GM12878 (cell line): ENCODE measurements at regions not wholly inside any gene's neighbourhood (a gene's known extent, or its start where the extent isn't known, plus 50 kb on each side); places are given as distances from the start of the nearest gene placed in this dataset.

Experiments used
- ATAC-seq: fragments of 200-7000 bp; cut with Tn5 transposase; 3 replicates; pipeline ENCODE4 v1.9.1; 2020; ENCODE audit warnings: mild to moderate bottlenecking, moderate library complexity
- BruUV-seq: library from RNA; stranded (reverse); fragments of 400-500 nt; replicated peaks from 2 replicates; lab custom pipeline; 2021; lab: Mats Ljungman, UMichigan
- CTCF ChIA-PET: fragments of 300-600 bp; sonication (Branson Sonifier 250); formaldehyde crosslinking; extraction: SDS; loops from one replicate; lab custom pipeline; 2021; ENCODE audit warnings: inconsistent platforms; lab: Yijun Ruan, JAX
- POLR2A ChIA-PET: fragments of 350-600 bp; formaldehyde crosslinking; extraction: SDS; loops from one replicate; lab custom pipeline; 2021; ENCODE audit warnings: inconsistent platforms; lab: Charles Lee
- RAD21 ChIA-PET: fragments of 300-600 bp; sonication (Branson Sonifier 250); formaldehyde crosslinking; loops from one replicate; lab custom pipeline; 2023; ENCODE audit warnings: antibody characterized with exemption; ENCODE audit not compliant: unreplicated experiment; lab: Charles Lee
- SMC1A ChIA-PET: fragments of 300-600 bp; sonication (Branson Sonifier 250); formaldehyde crosslinking; loops from one replicate; lab custom pipeline; 2023; ENCODE audit not compliant: unreplicated experiment, uncharacterized antibody; lab: Charles Lee
- DNase-seq: peaks from one replicate; pipeline ENCODE4 v3.0.0-alpha.2; 2011; ENCODE audit warnings: low read depth, low spot score
- FAIRE-seq: peaks from 3 replicates; lab custom pipeline; 2011; peaks lifted over from hg19 to GRCh38; lab: Jason Lieb, UNC
- H2AFZ ChIP-seq: 2 replicates; pipeline ENCODE4 v1.6.0; 2011; ENCODE audit warnings: low read depth, low read length, control low read depth; ENCODE audit not compliant: control insufficient read depth
- H3K27ac ChIP-seq: 2 replicates; pipeline ENCODE4 v1.5.1; 2011; ENCODE audit warnings: control low read depth; ENCODE audit not compliant: control insufficient read depth, insufficient read depth
- H3K27me3 ChIP-seq, 2 experiments: replicated peaks in 1 of 2; 2 replicates each; pipeline versions ENCODE4 v1.6.0 to v1.6.1; 2011; ENCODE audit warnings: low read length in 1 of 2; ENCODE audit not compliant: control insufficient read depth in 2 of 2, insufficient read depth in 2 of 2
- H3K36me3 ChIP-seq, 2 experiments: 2 replicates each; pipeline ENCODE4 v1.5.1; 2011; ENCODE audit warnings: low read length in 1 of 2; ENCODE audit not compliant: control insufficient read depth in 2 of 2, insufficient read depth in 2 of 2
- H3K4me1 ChIP-seq: 2 replicates; pipeline ENCODE4 v1.6.1; 2011; ENCODE audit warnings: mild to moderate bottlenecking, low read length, moderate library complexity, mixed read lengths; ENCODE audit not compliant: control insufficient read depth, insufficient read depth
- H3K4me2 ChIP-seq: 2 replicates; pipeline ENCODE4 v1.6.0; 2011; ENCODE audit warnings: control low read depth; ENCODE audit not compliant: control insufficient read depth, insufficient read depth
- H3K4me3 ChIP-seq: fragments of 200-600 bp; sonication (generic); 2 replicates; pipeline ENCODE4 v1.5.1; 2016
- H3K79me2 ChIP-seq: 2 replicates; pipeline ENCODE4 v1.6.0; 2011; ENCODE audit warnings: low read length; ENCODE audit not compliant: control insufficient read depth, insufficient read depth
- H3K9ac ChIP-seq: 2 replicates; pipeline ENCODE4 v1.8.0; 2011; ENCODE audit warnings: low read length, control low read depth, mixed read lengths; ENCODE audit not compliant: control insufficient read depth, insufficient read depth
- H3K9me3 ChIP-seq: replicated peaks from 3 replicates; pipeline ENCODE4 v1.5.1; 2011; ENCODE audit warnings: mild to moderate bottlenecking, low read length; ENCODE audit not compliant: control insufficient read depth, insufficient read depth
- H4K20me1 ChIP-seq: 2 replicates; pipeline ENCODE4 v1.6.0; 2011; ENCODE audit not compliant: control insufficient read depth, insufficient read depth
- BMI1 ChIP-seq: fragments of 450-650 bp; IDR thresholded peaks from 2 replicates; pipeline ENCODE4 v1.6.1; 2016; ENCODE audit warnings: mild to moderate bottlenecking, moderate library complexity, borderline replicate concordance
- IKZF1 ChIP-seq: fragments of 450-650 bp; conservative IDR thresholded peaks from 2 replicates; pipeline ENCODE4 v1.6.1; 2017; ENCODE audit warnings: antibody characterized with exemption, mild to moderate bottlenecking
- MEF2B ChIP-seq: fragments of 450-650 bp; IDR thresholded peaks from 2 replicates; pipeline ENCODE4 v1.6.1; 2018; ENCODE audit warnings: mild to moderate bottlenecking, moderate library complexity; ENCODE audit not compliant: partially characterized antibody, poor library complexity, severe bottlenecking
- MTA3 ChIP-seq: IDR thresholded peaks from 2 replicates; pipeline ENCODE4 v1.6.1; 2012; ENCODE audit warnings: low read length, inconsistent platforms, borderline replicate concordance
- MYB ChIP-seq: fragments of 150-350 bp; IDR thresholded peaks from 2 replicates; pipeline ENCODE4 v1.6.1; 2014; ENCODE audit warnings: mild to moderate bottlenecking, low read depth, low read length, borderline replicate concordance
- PAX5 ChIP-seq: IDR thresholded peaks from 2 replicates; pipeline ENCODE4 v1.6.1; 2011; ENCODE audit warnings: low read depth, low read length, borderline replicate concordance
- SMAD5 ChIP-seq: IDR thresholded peaks from 2 replicates; pipeline ENCODE4 v1.6.1; 2016; ENCODE audit warnings: antibody characterized with exemption, low read depth
- SMARCA5 ChIP-seq: fragments of 450-650 bp; IDR thresholded peaks from 2 replicates; pipeline ENCODE4 v1.6.1; 2017; ENCODE audit warnings: mild to moderate bottlenecking
- TCF7 ChIP-seq: IDR thresholded peaks from 2 replicates; pipeline ENCODE4 v1.6.1; 2014; ENCODE audit warnings: antibody characterized with exemption, borderline replicate concordance
- WGBS: methylation state at CpG from one replicate; pipeline ENCODE4 v1.1.6; 2016; ENCODE audit warnings: low lambda C conversion rate; ENCODE audit not compliant: insufficient replicate concordance, insufficient coverage; ENCODE audit errors: missing lambda C conversion rate; 5-methylcytosine and 5-hydroxymethylcytosine counted together
- in situ Hi-C: fragments of 300-500 bp; cut with MboI; formaldehyde crosslinking; loops from 9 replicates; pipeline ENCODE4 v1.14.3; 2018; ENCODE audit warnings: mixed read lengths
- intact Hi-C: fragments of 100-400 bp; cut with micrococcal nuclease; formaldehyde crosslinking; loops from one replicate; pipeline ENCODE4 v1.14.2; 2022; ENCODE audit not compliant: unreplicated experiment
- TF ChIP-seq, protein P1 (sequence below): IDR thresholded peaks from 2 replicates; pipeline ENCODE4 v1.6.1; 2012; ENCODE audit warnings: mild to moderate bottlenecking, low read depth, low read length
- TF ChIP-seq, protein P2 (sequence below): fragments of 450-650 bp; IDR thresholded peaks from 2 replicates; pipeline ENCODE4 v1.6.1; 2017; ENCODE audit warnings: borderline replicate concordance
- TF ChIP-seq, protein P3 (sequence below): fragments of 450-650 bp; formaldehyde crosslinking; IDR thresholded peaks from 2 replicates; pipeline ENCODE4 v1.5.0; 2022; ENCODE audit warnings: mild to moderate bottlenecking, missing genetic modification characterization
- TF ChIP-seq, protein P4 (sequence below): IDR thresholded peaks from 2 replicates; pipeline ENCODE4 v1.6.1; 2012; ENCODE audit warnings: low read depth, low read length, improper control_type of control experiment

DNA sequence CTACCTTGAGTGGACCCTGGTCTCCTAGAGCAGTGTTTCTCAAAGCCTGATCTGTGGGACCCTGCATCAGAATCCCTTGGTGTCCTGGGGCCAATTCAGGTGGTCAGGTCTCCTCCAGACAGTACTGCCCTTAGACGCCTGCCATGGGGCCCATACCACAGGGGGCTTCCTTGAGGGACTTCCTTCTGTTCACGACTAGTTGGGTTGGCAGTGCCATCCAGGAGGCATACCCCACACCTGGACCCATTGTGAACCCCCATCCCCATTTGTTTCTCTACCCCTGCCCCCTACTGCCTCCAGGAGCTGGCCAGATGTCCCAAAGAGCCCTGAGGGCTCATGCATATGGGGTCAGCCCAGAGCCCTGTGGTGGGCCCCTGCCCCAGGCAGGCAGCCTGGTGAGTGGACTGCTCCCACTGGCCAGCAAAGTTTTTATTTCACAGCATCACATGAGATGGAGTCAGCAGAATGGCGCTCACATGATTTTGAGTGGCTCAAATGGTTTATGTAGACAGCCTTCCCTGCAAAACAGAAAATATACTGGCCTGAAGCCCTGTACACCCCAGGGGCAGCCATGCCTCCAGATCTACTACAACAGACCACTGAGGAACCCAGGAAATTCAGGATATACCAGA, 259.9 kb upstream of the ZMIZ1 start (continued):
- TF ChIP-seq, protein P1, sequence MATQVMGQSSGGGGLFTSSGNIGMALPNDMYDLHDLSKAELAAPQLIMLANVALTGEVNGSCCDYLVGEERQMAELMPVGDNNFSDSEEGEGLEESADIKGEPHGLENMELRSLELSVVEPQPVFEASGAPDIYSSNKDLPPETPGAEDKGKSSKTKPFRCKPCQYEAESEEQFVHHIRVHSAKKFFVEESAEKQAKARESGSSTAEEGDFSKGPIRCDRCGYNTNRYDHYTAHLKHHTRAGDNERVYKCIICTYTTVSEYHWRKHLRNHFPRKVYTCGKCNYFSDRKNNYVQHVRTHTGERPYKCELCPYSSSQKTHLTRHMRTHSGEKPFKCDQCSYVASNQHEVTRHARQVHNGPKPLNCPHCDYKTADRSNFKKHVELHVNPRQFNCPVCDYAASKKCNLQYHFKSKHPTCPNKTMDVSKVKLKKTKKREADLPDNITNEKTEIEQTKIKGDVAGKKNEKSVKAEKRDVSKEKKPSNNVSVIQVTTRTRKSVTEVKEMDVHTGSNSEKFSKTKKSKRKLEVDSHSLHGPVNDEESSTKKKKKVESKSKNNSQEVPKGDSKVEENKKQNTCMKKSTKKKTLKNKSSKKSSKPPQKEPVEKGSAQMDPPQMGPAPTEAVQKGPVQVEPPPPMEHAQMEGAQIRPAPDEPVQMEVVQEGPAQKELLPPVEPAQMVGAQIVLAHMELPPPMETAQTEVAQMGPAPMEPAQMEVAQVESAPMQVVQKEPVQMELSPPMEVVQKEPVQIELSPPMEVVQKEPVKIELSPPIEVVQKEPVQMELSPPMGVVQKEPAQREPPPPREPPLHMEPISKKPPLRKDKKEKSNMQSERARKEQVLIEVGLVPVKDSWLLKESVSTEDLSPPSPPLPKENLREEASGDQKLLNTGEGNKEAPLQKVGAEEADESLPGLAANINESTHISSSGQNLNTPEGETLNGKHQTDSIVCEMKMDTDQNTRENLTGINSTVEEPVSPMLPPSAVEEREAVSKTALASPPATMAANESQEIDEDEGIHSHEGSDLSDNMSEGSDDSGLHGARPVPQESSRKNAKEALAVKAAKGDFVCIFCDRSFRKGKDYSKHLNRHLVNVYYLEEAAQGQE, result no peak
- TF ChIP-seq SMARCA5, result no peak
- TF ChIP-seq MYB, result no peak
- no peak for TF ChIP-seq MTA3

DNA sequence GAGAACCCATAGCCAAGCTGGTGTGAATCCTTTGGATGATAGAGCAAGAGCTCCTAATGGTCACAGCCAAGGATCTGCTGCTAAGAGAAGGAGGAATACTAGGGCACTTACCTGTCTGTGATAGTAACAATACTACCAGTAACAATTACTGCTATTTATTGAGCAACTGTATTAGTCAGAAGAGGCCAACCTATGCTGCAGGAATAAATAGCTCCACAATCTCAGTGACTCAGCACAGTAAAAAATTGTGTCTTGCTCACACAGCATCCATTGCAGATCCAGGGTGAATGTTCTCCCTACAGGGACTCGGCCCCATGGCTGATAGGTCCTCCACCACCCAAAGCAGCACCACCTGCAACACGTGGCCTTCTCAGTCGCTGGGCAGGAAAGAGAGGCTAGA, 257.6 kb upstream of the ZMIZ1 start:
- Histone ChIP-seq H3K36me3 (no peaks in the 10 kb centered on the region), H2AFZ (no peak overlapping the region), H3K79me2 (no peaks in the 10 kb centered on the region), H3K27ac (no peak overlapping the region), H3K4me3 (no peak overlapping the region), H3K9ac (no peak overlapping the region), H3K9me3 (no peaks in the 10 kb centered on the region), H3K4me2 (no peak overlapping the region), H3K27me3 (no peaks in the 10 kb centered on the region; a peak in 1 of 4 replicates), H3K4me1 (no peaks in the 10 kb centered on the region), H4K20me1 (no peaks in the 10 kb centered on the region)
- ChIA-PET RAD21 (no interaction called here), CTCF (interaction anchor here (1.3 kb wide), 1 partner anchor 392 kb away, joined by 3 read pairs; no protein-coding TSS in a partner anchor), POLR2A (no interaction called here), SMC1A (interaction anchor here (1.2 kb wide), 1 partner anchor 29 kb away, joined by 3 read pairs; no protein-coding TSS in a partner anchor)
- FAIRE-seq (no peak), DNase-seq (no peak), ATAC-seq (no peak)
- no TSS peak for BruUV-seq
- in situ Hi-C loops (no loop called here), intact Hi-C loops (no loop called here)
- 4% methylated on average over 3 of the region's 3 CpGs for WGBS
- TF ChIP-seq, protein P2, sequence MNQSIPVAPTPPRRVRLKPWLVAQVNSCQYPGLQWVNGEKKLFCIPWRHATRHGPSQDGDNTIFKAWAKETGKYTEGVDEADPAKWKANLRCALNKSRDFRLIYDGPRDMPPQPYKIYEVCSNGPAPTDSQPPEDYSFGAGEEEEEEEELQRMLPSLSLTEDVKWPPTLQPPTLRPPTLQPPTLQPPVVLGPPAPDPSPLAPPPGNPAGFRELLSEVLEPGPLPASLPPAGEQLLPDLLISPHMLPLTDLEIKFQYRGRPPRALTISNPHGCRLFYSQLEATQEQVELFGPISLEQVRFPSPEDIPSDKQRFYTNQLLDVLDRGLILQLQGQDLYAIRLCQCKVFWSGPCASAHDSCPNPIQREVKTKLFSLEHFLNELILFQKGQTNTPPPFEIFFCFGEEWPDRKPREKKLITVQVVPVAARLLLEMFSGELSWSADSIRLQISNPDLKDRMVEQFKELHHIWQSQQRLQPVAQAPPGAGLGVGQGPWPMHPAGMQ, result no peak
- TF ChIP-seq IKZF1 (no peak), SMARCA5 (no peak), TCF7 (no peak), PAX5 (no peak), MEF2B (no peak), BMI1 (no peak), SMAD5 (no peak)
- TF ChIP-seq, protein P3, sequence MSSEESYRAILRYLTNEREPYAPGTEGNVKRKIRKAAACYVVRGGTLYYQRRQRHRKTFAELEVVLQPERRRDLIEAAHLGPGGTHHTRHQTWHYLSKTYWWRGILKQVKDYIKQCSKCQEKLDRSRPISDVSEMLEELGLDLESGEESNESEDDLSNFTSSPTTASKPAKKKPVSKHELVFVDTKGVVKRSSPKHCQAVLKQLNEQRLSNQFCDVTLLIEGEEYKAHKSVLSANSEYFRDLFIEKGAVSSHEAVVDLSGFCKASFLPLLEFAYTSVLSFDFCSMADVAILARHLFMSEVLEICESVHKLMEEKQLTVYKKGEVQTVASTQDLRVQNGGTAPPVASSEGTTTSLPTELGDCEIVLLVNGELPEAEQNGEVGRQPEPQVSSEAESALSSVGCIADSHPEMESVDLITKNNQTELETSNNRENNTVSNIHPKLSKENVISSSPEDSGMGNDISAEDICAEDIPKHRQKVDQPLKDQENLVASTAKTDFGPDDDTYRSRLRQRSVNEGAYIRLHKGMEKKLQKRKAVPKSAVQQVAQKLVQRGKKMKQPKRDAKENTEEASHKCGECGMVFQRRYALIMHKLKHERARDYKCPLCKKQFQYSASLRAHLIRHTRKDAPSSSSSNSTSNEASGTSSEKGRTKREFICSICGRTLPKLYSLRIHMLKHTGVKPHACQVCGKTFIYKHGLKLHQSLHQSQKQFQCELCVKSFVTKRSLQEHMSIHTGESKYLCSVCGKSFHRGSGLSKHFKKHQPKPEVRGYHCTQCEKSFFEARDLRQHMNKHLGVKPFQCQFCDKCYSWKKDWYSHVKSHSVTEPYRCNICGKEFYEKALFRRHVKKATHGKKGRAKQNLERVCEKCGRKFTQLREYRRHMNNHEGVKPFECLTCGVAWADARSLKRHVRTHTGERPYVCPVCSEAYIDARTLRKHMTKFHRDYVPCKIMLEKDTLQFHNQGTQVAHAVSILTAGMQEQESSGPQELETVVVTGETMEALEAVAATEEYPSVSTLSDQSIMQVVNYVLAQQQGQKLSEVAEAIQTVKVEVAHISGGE (CRISPR knock-in tag), result no peak
- TF ChIP-seq, protein P4, sequence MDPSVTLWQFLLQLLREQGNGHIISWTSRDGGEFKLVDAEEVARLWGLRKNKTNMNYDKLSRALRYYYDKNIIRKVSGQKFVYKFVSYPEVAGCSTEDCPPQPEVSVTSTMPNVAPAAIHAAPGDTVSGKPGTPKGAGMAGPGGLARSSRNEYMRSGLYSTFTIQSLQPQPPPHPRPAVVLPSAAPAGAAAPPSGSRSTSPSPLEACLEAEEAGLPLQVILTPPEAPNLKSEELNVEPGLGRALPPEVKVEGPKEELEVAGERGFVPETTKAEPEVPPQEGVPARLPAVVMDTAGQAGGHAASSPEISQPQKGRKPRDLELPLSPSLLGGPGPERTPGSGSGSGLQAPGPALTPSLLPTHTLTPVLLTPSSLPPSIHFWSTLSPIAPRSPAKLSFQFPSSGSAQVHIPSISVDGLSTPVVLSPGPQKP, result no peak
